Psoas muscle (tissue), 7 donors: ENCODE measurements at regions not wholly inside any gene's neighbourhood (a gene's known extent, or its start where the extent isn't known, plus 50 kb on each side); places are given as distances from the start of the nearest gene placed in this dataset.

Experiments used
- ATAC-seq, 4 donors: fragments of 200-7000 bp; cut with Tn5 transposase; one replicate each; pipeline ENCODE4 v1.9.1; 2020; ENCODE audit warnings: moderate library complexity in 3 of 4, mild to moderate bottlenecking in 2 of 4
- DNase-seq, 2 donors: peaks; one replicate each; pipeline ENCODE4 v3.0.0-alpha.2; 2020
- H3K27ac ChIP-seq: fragments of 200-600 bp; one replicate; pipeline ENCODE4 v1.8.0; 2022
- H3K27me3 ChIP-seq, 3 donors: fragments of 200-600 bp in 1 of 3; one replicate each; pipeline versions ENCODE4 v1.6.1 to v1.8.0; 2013 to 2022; ENCODE audit warnings: low read length in 2 of 3, mild to moderate bottlenecking in 2 of 3, moderate library complexity in 1 of 3; ENCODE audit not compliant: insufficient read depth in 3 of 3
- H3K36me3 ChIP-seq, 2 donors: fragments of 200-600 bp in 1 of 2; one replicate each; pipeline versions ENCODE4 v1.6.1 to v1.8.0; 2013 to 2022; ENCODE audit warnings: low read depth in 1 of 2, mild to moderate bottlenecking in 1 of 2, moderate library complexity in 1 of 2; ENCODE audit not compliant: insufficient read depth in 1 of 2
- H3K4me1 ChIP-seq: fragments of 200-600 bp; one replicate; pipeline ENCODE4 v1.8.0; 2022
- H3K4me3 ChIP-seq: fragments of 200-600 bp; one replicate; pipeline ENCODE4 v1.8.0; 2022; ENCODE audit warnings: mild to moderate bottlenecking
- H3K9me3 ChIP-seq: fragments of 200-600 bp; one replicate; pipeline ENCODE4 v1.8.0; 2022
- WGBS, 3 donors: extraction: QIAGEN DNeasy Blood & Tissue Kit; methylation state at CpG; one replicate each; pipeline versions ENCODE4 v1.1.6 to v1.1.7; 2013; 5-methylcytosine and 5-hydroxymethylcytosine counted together
- intact Hi-C, 2 donors: fragments of 100-400 bp; cut with DNase I; formaldehyde crosslinking; loops; one replicate each; pipeline versions ENCODE4 v1.11.0 to v1.14.2; 2022
- TF ChIP-seq, protein P1 (sequence below): fragments of 200-600 bp; IDR thresholded peaks from one replicate; pipeline ENCODE4 v1.8.0; 2022; ENCODE audit warnings: antibody characterized with exemption
- donor health status: healthy with polysubstance abuse.
- donor health status: DM: no; HTN: no; CAD: no; lungs with moderate emphysema.
- donor health status: Bipolar disorder and iron deficiency.
- donor health status: healthy.
- donor health status: DM: yes; HTN: yes; CAD: no.
- donor health status: DM: no; HTN: no; CAD: no.
- donor health status: DM: yes; HTN: yes; CAD: no.

- TF ChIP-seq, protein P1, sequence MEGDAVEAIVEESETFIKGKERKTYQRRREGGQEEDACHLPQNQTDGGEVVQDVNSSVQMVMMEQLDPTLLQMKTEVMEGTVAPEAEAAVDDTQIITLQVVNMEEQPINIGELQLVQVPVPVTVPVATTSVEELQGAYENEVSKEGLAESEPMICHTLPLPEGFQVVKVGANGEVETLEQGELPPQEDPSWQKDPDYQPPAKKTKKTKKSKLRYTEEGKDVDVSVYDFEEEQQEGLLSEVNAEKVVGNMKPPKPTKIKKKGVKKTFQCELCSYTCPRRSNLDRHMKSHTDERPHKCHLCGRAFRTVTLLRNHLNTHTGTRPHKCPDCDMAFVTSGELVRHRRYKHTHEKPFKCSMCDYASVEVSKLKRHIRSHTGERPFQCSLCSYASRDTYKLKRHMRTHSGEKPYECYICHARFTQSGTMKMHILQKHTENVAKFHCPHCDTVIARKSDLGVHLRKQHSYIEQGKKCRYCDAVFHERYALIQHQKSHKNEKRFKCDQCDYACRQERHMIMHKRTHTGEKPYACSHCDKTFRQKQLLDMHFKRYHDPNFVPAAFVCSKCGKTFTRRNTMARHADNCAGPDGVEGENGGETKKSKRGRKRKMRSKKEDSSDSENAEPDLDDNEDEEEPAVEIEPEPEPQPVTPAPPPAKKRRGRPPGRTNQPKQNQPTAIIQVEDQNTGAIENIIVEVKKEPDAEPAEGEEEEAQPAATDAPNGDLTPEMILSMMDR = no peak
- Histone ChIP-seq H3K27me3 (no peaks in the 10 kb centered on the region), H3K36me3 (no peaks in the 10 kb centered on the region), H3K9me3 (no peaks in the 10 kb centered on the region), H3K4me3 (no peak overlapping the region), H3K27ac (no peak overlapping the region), H3K4me1 (no peaks in the 10 kb centered on the region)
- intact Hi-C loops = no loop called here
- WGBS, 3 donors = 91 to 92% (median 91%) methylated on average over 3 of the region's 3 CpGs
- DNase-seq = no peak
- ATAC-seq = no peak
Measured at GRCh38 chr14:82159624-82160023, 626.0 kb upstream of the SEL1L start.

DNA sequence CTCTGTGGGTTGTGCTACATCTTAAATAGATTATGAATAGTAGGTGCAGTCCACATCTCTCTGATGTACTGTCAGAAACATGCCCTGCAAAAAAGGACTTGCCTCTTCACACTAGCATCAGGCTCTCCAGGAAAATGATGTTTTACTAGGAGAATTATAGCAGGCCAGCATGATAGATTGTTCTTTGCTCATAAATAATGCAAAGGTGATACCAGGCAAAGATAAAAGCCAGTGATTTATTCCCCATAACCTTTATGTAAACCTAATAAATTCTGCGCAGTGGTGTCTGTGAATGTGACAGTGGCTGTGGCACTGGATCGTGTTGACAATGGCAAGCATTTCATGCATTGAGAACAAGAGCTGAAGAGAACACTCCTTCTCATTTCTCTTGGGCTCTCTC is 646.5 kb upstream of the SEL1L start:
- WGBS, 3 donors = 47 to 77% (median 60%) methylated on average over 2 of the region's 2 CpGs
- TF ChIP-seq, protein P1 = no peak
- ATAC-seq (no peak), DNase-seq (no peak)
- H3K27me3 ChIP-seq = no peaks in the 10 kb centered on the region
- H3K4me1 ChIP-seq = no peaks in the 10 kb centered on the region
- no peak overlapping the region for H3K4me3 ChIP-seq
- no peak overlapping the region for H3K27ac ChIP-seq
- no peaks in the 10 kb centered on the region for H3K9me3 ChIP-seq
- H3K36me3 ChIP-seq = no peaks in the 10 kb centered on the region
- intact Hi-C loops = no loop called here

DNA sequence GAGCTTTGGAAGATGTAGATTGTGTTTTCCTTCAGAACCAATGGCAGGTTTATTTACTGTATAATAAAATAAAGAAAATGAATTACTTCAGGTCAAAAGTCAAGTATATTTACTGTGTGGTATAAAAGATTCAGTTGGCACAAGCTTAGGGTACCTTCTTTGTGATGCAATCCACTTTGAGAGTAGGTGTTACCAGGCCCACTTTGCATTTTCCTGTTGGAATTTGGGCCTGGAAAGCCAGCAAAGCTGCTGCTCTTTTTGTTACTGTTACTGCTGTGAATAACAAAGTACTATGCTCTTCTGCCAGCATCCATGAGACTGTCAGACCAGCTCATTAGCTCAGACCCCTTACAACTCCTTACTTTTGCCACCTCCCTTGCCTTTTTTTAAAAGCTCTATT is 649.0 kb upstream of the SEL1L start:
- TF ChIP-seq, protein P1 = no peak
- no peaks in the 10 kb centered on the region for H3K27me3 ChIP-seq
- no peaks in the 10 kb centered on the region for H3K9me3 ChIP-seq
- no peaks in the 10 kb centered on the region for H3K4me1 ChIP-seq
- ATAC-seq = no peak
- H3K36me3 ChIP-seq = no peaks in the 10 kb centered on the region
- no peak overlapping the region for H3K27ac ChIP-seq
- DNase-seq = no peak
- intact Hi-C loops = no loop called here
- no peak overlapping the region for H3K4me3 ChIP-seq

- H3K4me3 ChIP-seq = no peak overlapping the region
- H3K4me1 ChIP-seq = no peaks in the 10 kb centered on the region
- TF ChIP-seq, protein P1 = no peak
- H3K9me3 ChIP-seq = no peaks in the 10 kb centered on the region
- WGBS, 3 donors = 39 to 48% (median 43%) methylated on average over 3 of the region's 3 CpGs
- intact Hi-C loops = no loop called here
- H3K36me3 ChIP-seq = no peaks in the 10 kb centered on the region
- ATAC-seq (no peak), DNase-seq (no peak)
- H3K27me3 ChIP-seq = no peaks in the 10 kb centered on the region
- H3K27ac ChIP-seq = no peak overlapping the region
Measured at GRCh38 chr14:82190742-82191141, 657.1 kb upstream of the SEL1L start.

DNA sequence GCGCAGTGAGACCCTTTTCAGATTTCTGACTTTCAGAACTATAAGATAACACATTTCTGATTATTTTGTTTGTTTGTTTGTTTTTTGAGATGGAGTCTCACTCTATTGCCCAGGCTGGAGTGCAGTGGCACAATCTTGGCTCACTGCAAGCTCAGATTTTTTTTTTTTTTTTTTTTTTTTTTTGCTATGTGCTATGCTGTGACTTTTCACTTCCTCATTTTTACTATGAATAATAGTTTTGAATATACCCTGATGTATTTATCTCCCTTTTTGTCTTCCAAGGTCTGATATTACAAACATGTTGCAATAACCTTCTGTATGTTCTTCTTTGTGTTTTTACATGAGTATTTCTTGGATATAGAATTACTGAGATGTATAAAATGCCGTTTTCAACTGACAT is 658.7 kb upstream of the SEL1L start:
- TF ChIP-seq, protein P1 = no peak
- no peaks in the 10 kb centered on the region for H3K36me3 ChIP-seq
- H3K27me3 ChIP-seq = no peaks in the 10 kb centered on the region
- no peaks in the 10 kb centered on the region for H3K4me1 ChIP-seq
- no peaks in the 10 kb centered on the region for H3K9me3 ChIP-seq
- intact Hi-C loops = no loop called here
- no peak overlapping the region for H3K27ac ChIP-seq
- WGBS, 3 donors = 71 to 81% (median 72%) methylated on average over 2 of the region's 2 CpGs
- no peak overlapping the region for H3K4me3 ChIP-seq
- ATAC-seq (no peak), DNase-seq (no peak)
